ENCODE measurements at regions not wholly inside any gene's neighbourhood (a gene's known extent, or its start where the extent isn't known, plus 50 kb on each side); places are given as distances from the start of the nearest gene placed in this dataset.
A peak's percentile ranks its signal among the peaks of the same experiment; 100 is the strongest.

GRCh38 chr3:83002869-83003445 is 1241.5 kb upstream of the GBE1 start:
- Histone ChIP-seq H3K9me2 (ENCODE audit: insufficient read depth) (no peaks in the 10 kb centered on the region), H2AFZ (no peak overlapping the region), H3K36me3 (ENCODE audit: insufficient read depth) (no peaks in the 10 kb centered on the region), H3K4me3 (peak overlapping the region; percentile 10), H3F3A (replicated peaks; ENCODE audit: low read depth) (no peaks in the 10 kb centered on the region), H3K27me3 (ENCODE audit: insufficient read depth) (no peaks in the 10 kb centered on the region), H3K4me1 (ENCODE audit: insufficient read depth) (peaks cover 85% of the 10 kb centered on the region), H3K27ac (ENCODE audit: low read depth) (no peak overlapping the region), H3K4me2 (peak overlapping the region; percentile 30), H3K79me2 (replicated peaks; ENCODE audit: insufficient read depth) (no peaks in the 10 kb centered on the region), H4K20me1 (replicated peaks; ENCODE audit: insufficient read depth) (no peaks in the 10 kb centered on the region)
- H3K36me3 Mint-ChIP-seq (ENCODE audit: low read depth): no peaks in the 10 kb centered on the region; the same call in 2 of the 3 replicates
- TF ChIP-seq CREB1 (CRISPR knock-in tag; IDR thresholded peaks at IDR 0.05; ENCODE audit: low read depth): no peak
- peak; percentile 69; the same call in 1 of the 2 replicates for TF ChIP-seq NANOG (IDR thresholded peaks at IDR 0.05; ENCODE audit: borderline replicate concordance)
- H3K4me3 Mint-ChIP-seq: peak overlapping the region; percentile 43; the same call in 2 of the 3 replicates
- peaks cover 3% of the 10 kb centered on the region for H3K27me3 Mint-ChIP-seq (ENCODE audit: insufficient read depth, low read depth, poor library complexity)
- H3K27ac Mint-ChIP-seq: peak overlapping the region; percentile 74; the same call in 1 of the 2 replicates
- DNase-seq (ENCODE audit: low spot score) (peak; percentile 19), ATAC-seq (no peak)
- peaks cover 76% of the 10 kb centered on the region for H3K4me1 Mint-ChIP-seq
- H3K9me3 Mint-ChIP-seq: no peaks in the 10 kb centered on the region

GRCh38 chr3:82999777-83000176 is 1238.3 kb upstream of the GBE1 start:
- ATAC-seq: no peak
- H3K36me3 ChIP-seq (ENCODE audit: insufficient read depth): no peaks in the 10 kb centered on the region
- no peak overlapping the region for H3K27ac ChIP-seq (ENCODE audit: low read depth)
- DNase-seq (ENCODE audit: low spot score): peak; percentile 16
- H3K9me2 ChIP-seq (ENCODE audit: insufficient read depth): 0 out of 2 replicates have a peak, but pooled peaks cover 4% of the 10 kb centered on the region
- H3K4me1 ChIP-seq (ENCODE audit: insufficient read depth): peaks cover 58% of the 10 kb centered on the region
- peak overlapping the region; percentile 80 for H3K27ac Mint-ChIP-seq
- H3K4me3 Mint-ChIP-seq: no peak overlapping the region
- no peak overlapping the region for H2AFZ ChIP-seq
- peaks cover 19% of the 10 kb centered on the region for H3K9me3 Mint-ChIP-seq
- no peaks in the 10 kb centered on the region for H3K79me2 ChIP-seq (replicated peaks; ENCODE audit: insufficient read depth)
- H3K27me3 ChIP-seq (ENCODE audit: insufficient read depth): no peaks in the 10 kb centered on the region
- peaks cover 2% of the 10 kb centered on the region for H3K27me3 Mint-ChIP-seq (ENCODE audit: insufficient read depth, low read depth, poor library complexity)
- H3F3A ChIP-seq (replicated peaks; ENCODE audit: low read depth): no peaks in the 10 kb centered on the region
- no peak overlapping the region for H3K4me3 ChIP-seq
- peaks cover 22% of the 10 kb centered on the region for H3K36me3 Mint-ChIP-seq (ENCODE audit: low read depth)
- no peaks in the 10 kb centered on the region for H4K20me1 ChIP-seq (replicated peaks; ENCODE audit: insufficient read depth)
- peaks cover 50% of the 10 kb centered on the region for H3K4me1 Mint-ChIP-seq
- H3K4me2 ChIP-seq: peak overlapping the region; percentile 7
- TF ChIP-seq EZH2 (IDR thresholded peaks at IDR 0.05; ENCODE audit: low read depth, unreplicated experiment) (no peak), STAT1 (IDR thresholded peaks at IDR 0.05; ENCODE audit: unreplicated experiment) (no peak), EZH2phosphoT487 (IDR thresholded peaks at IDR 0.05; ENCODE audit: unreplicated experiment) (no peak), CTCF (conservative IDR thresholded peaks at IDR 0.05; ENCODE audit: low read depth in 2 of 2) (no peak), REST (IDR thresholded peaks at IDR 0.05; ENCODE audit: unreplicated experiment) (no peak), ZNF114 (CRISPR knock-in tag; IDR thresholded peaks at IDR 0.05) (no peak), ZNF331 (CRISPR knock-in tag; IDR thresholded peaks at IDR 0.05; ENCODE audit: low read depth) (no peak), ZNF462 (CRISPR knock-in tag; IDR thresholded peaks at IDR 0.05) (no peak)
